H1 (cell line): ENCODE measurements at regions not wholly inside any gene's neighbourhood (a gene's known extent, or its start where the extent isn't known, plus 50 kb on each side); places are given as distances from the start of the nearest gene placed in this dataset.

ENCODE experiments used
- CTCF ChIA-PET: fragments of 300-600 bp; sonication (Branson Sonifier 250); formaldehyde crosslinking; loops from one replicate; lab custom pipeline; 2021; ENCODE audit not compliant: partially characterized antibody; lab: Charles Lee
- POLR2A ChIA-PET: fragments of 300-600 bp; sonication (Branson Sonifier 250); formaldehyde crosslinking; loops from one replicate; lab custom pipeline; 2021; ENCODE audit warnings: inconsistent platforms; ENCODE audit not compliant: partially characterized antibody; lab: Charles Lee
- DNase-seq, 2 experiments: peaks; one replicate each; pipeline versions ENCODE4 v3.0.0 to v3.0.0-alpha.2; 2010 to 2022; ENCODE audit warnings: low spot score in 2 of 2, low read depth in 1 of 2, mixed read lengths in 1 of 2
- FAIRE-seq: peaks from 2 replicates; lab custom pipeline; 2011; peaks lifted over from hg19 to GRCh38; lab: Jason Lieb, UNC
- H2AFZ ChIP-seq: 2 replicates; pipeline ENCODE4 v1.8.1; 2012; ENCODE audit warnings: low read length, inconsistent platforms
- H2AK5ac ChIP-seq: 2 replicates; pipeline ENCODE4 v1.6.1; 2013; ENCODE audit warnings: low read depth, low read length
- H2BK120ac ChIP-seq: replicated peaks from 2 replicates; pipeline ENCODE3; 2013; ENCODE audit warnings: low read depth, low read length, inconsistent platforms
- H2BK12ac ChIP-seq: 2 replicates; pipeline ENCODE4 v1.6.1; 2013; ENCODE audit warnings: low read depth, low read length
- H2BK15ac ChIP-seq: 2 replicates; pipeline ENCODE4 v1.6.1; 2013; ENCODE audit warnings: low read length
- H2BK20ac ChIP-seq: 2 replicates; pipeline ENCODE4 v1.6.1; 2013; ENCODE audit warnings: low read length
- H2BK5ac ChIP-seq: 2 replicates; pipeline ENCODE4 v1.6.1; 2013; ENCODE audit warnings: low read depth, low read length
- H3K14ac ChIP-seq: 2 replicates; pipeline ENCODE4 v1.6.1; 2013; ENCODE audit warnings: inconsistent platforms; ENCODE audit not compliant: insufficient read length
- H3K18ac ChIP-seq: 2 replicates; pipeline ENCODE4 v1.6.1; 2013; ENCODE audit warnings: low read length; ENCODE audit errors: extremely low read depth
- H3K23ac ChIP-seq: 2 replicates; pipeline ENCODE4 v1.6.1; 2013; ENCODE audit warnings: inconsistent platforms; ENCODE audit not compliant: insufficient read length
- H3K23me2 ChIP-seq: 2 replicates; pipeline ENCODE4 v1.6.1; 2013; ENCODE audit warnings: low read depth, low read length
- H3K27ac ChIP-seq: 2 replicates; pipeline ENCODE4 v1.6.1; 2011; ENCODE audit warnings: low read depth, low read length, inconsistent platforms
- H3K27me3 ChIP-seq, 4 experiments: replicated peaks in 1 of 4; 1 replicate in 1 of 4; 2 replicates in 3 of 4; pipeline versions ENCODE4 v1.6.1 to v1.8.1; 2011 to 2013; ENCODE audit warnings: low read length in 3 of 4, mild to moderate bottlenecking in 3 of 4, inconsistent platforms in 2 of 4, mixed read lengths in 2 of 4, moderate library complexity in 1 of 4; ENCODE audit not compliant: control insufficient read depth in 3 of 4, insufficient read depth in 3 of 4; ENCODE audit errors: extremely low read depth in 1 of 4
- H3K36me3 ChIP-seq, 4 experiments: 2 replicates each; pipeline versions ENCODE4 v1.6.1 to v1.8.1; 2011 to 2013; ENCODE audit warnings: mild to moderate bottlenecking in 4 of 4, low read length in 3 of 4, moderate library complexity in 2 of 4, control low read depth in 1 of 4, inconsistent platforms in 1 of 4; ENCODE audit not compliant: insufficient read depth in 4 of 4, control insufficient read depth in 2 of 4
- H3K4ac ChIP-seq: replicated peaks from 2 replicates; pipeline ENCODE3; 2013; ENCODE audit warnings: low read length, low read depth, mixed read lengths, inconsistent platforms; ENCODE audit not compliant: insufficient read length
- H3K4me1 ChIP-seq, 4 experiments: replicated peaks in 1 of 4; 1 replicate in 1 of 4; 2 replicates in 3 of 4; pipeline versions ENCODE4 v1.6.1 to v1.8.1; 2011 to 2013; ENCODE audit warnings: low read length in 3 of 4, inconsistent platforms in 2 of 4, mixed read lengths in 1 of 4; ENCODE audit not compliant: insufficient read depth in 4 of 4, control insufficient read depth in 3 of 4
- H3K4me2 ChIP-seq, 2 experiments: 2 replicates each; pipeline versions ENCODE4 v1.6.1 to v1.8.1; 2011 to 2013; ENCODE audit warnings: low read depth in 2 of 2, low read length in 2 of 2, control low read depth in 1 of 2, inconsistent platforms in 1 of 2, mild to moderate bottlenecking in 1 of 2; ENCODE audit not compliant: insufficient read depth in 1 of 2
- H3K4me3 ChIP-seq, 4 experiments: fragments of 200-600, 300-600 bp in 1 of 4; sonication (generic), shearing (Covaris generic), sonication (Bioruptor Twin) in 1 of 4; 2 replicates each; pipeline versions ENCODE4 v1.5.1 to v1.8.1; 2011 to 2016; ENCODE audit warnings: low read length in 4 of 4, low read depth in 3 of 4, control low read depth in 2 of 4, inconsistent platforms in 2 of 4, mild to moderate bottlenecking in 2 of 4, mixed read lengths in 1 of 4, moderate library complexity in 1 of 4; ENCODE audit not compliant: insufficient read depth in 2 of 4; ENCODE audit errors: extremely low read depth in 1 of 4
- H3K56ac ChIP-seq: replicated peaks from 2 replicates; pipeline ENCODE3; 2013; ENCODE audit warnings: low read depth, mild to moderate bottlenecking, mixed read lengths, low read length, inconsistent platforms; ENCODE audit not compliant: insufficient read length
- H3K79me1 ChIP-seq: 2 replicates; pipeline ENCODE4 v1.6.1; 2013; ENCODE audit warnings: low read depth, low read length, control low read depth
- H3K79me2 ChIP-seq, 2 experiments: 2 replicates each; pipeline versions ENCODE4 v1.6.1 to v1.8.1; 2012 to 2013; ENCODE audit warnings: low read length in 2 of 2, mild to moderate bottlenecking in 2 of 2, inconsistent platforms in 1 of 2; ENCODE audit not compliant: insufficient read depth in 2 of 2, control insufficient read depth in 1 of 2
- H3K9ac ChIP-seq, 4 experiments: replicated peaks in 1 of 4; 1 replicate in 1 of 4; 2 replicates in 3 of 4; pipeline versions ENCODE4 v1.6.1 to v1.8.1; 2011 to 2013; ENCODE audit warnings: low read depth in 3 of 4, low read length in 3 of 4, control low read depth in 2 of 4, mild to moderate bottlenecking in 2 of 4, moderate library complexity in 2 of 4, inconsistent platforms in 1 of 4; ENCODE audit errors: extremely low read depth in 1 of 4
- H3K9me3 ChIP-seq, 2 experiments: 2 replicates each; pipeline versions ENCODE4 v1.6.1 to v1.8.1; 2012 to 2013; ENCODE audit warnings: mild to moderate bottlenecking in 2 of 2, moderate library complexity in 2 of 2, control low read depth in 1 of 2, inconsistent platforms in 1 of 2, low read depth in 1 of 2, low read length in 1 of 2, mixed read lengths in 1 of 2; ENCODE audit not compliant: insufficient read depth in 2 of 2
- H4K20me1 ChIP-seq, 2 experiments: replicated peaks in 1 of 2; 2 replicates each; pipeline versions ENCODE3 to v1.8.1; 2011 to 2013; ENCODE audit warnings: inconsistent platforms in 2 of 2, low read length in 2 of 2, mild to moderate bottlenecking in 1 of 2; ENCODE audit not compliant: insufficient read depth in 2 of 2, control insufficient read depth in 1 of 2
- H4K5ac ChIP-seq: 2 replicates; pipeline ENCODE4 v1.6.1; 2013; ENCODE audit warnings: low read length, low read depth, mixed read lengths, inconsistent platforms; ENCODE audit not compliant: insufficient read length
- H4K8ac ChIP-seq: 2 replicates; pipeline ENCODE4 v1.8.0; 2013; ENCODE audit warnings: mild to moderate bottlenecking, moderate library complexity, low read length, inconsistent platforms; ENCODE audit not compliant: insufficient read depth; ENCODE audit errors: extremely low read depth
- H4K91ac ChIP-seq: replicated peaks from 2 replicates; pipeline ENCODE3; 2013; ENCODE audit warnings: low read length, mixed read lengths, inconsistent platforms; ENCODE audit not compliant: insufficient read length
- ATF3 ChIP-seq: IDR thresholded peaks from 2 replicates; pipeline ENCODE4 v1.6.1; 2011; ENCODE audit warnings: low read depth, mild to moderate bottlenecking, low read length; ENCODE audit not compliant: insufficient read depth
- BRCA1 ChIP-seq: IDR thresholded peaks from 2 replicates; pipeline ENCODE4 v1.6.1; 2012; ENCODE audit warnings: low read depth, low read length, improper control_type of control experiment
- CEBPB ChIP-seq: IDR thresholded peaks from 2 replicates; pipeline ENCODE4 v1.6.1; 2012; ENCODE audit warnings: low read depth, low read length
- CREB1 ChIP-seq: IDR thresholded peaks from 2 replicates; pipeline ENCODE4 v1.6.1; 2012; ENCODE audit warnings: inconsistent platforms
- CTBP2 ChIP-seq: IDR thresholded peaks from 2 replicates; pipeline ENCODE4 v1.7.0; 2011; ENCODE audit warnings: borderline replicate concordance, mild to moderate bottlenecking, moderate library complexity, mixed read lengths, low read length; ENCODE audit not compliant: insufficient read depth, insufficient read length
- EGR1 ChIP-seq: IDR thresholded peaks from 2 replicates; pipeline ENCODE4 v1.6.1; 2011; ENCODE audit warnings: low read depth, low read length, borderline replicate concordance
- EZH2 ChIP-seq: fragments of 200-600 bp; sonication (generic); IDR thresholded peaks from 2 replicates; pipeline ENCODE4 v1.7.1; 2012; ENCODE audit warnings: low read depth, mild to moderate bottlenecking, moderate library complexity, low read length, inconsistent platforms; ENCODE audit not compliant: severe bottlenecking
- KDM4A ChIP-seq: IDR thresholded peaks from one replicate; pipeline ENCODE4 v1.7.1; 2012; ENCODE audit warnings: low read depth, mild to moderate bottlenecking, moderate library complexity, low read length, inconsistent platforms; ENCODE audit not compliant: severe bottlenecking
- NRF1 ChIP-seq: IDR thresholded peaks from 2 replicates; pipeline ENCODE4 v1.6.1; 2011; ENCODE audit warnings: mild to moderate bottlenecking, low read depth, low read length, improper control_type of control experiment
- POU5F1 ChIP-seq: IDR thresholded peaks from 2 replicates; pipeline ENCODE4 v1.6.1; 2011; ENCODE audit warnings: low read depth, mild to moderate bottlenecking, low read length, moderate library complexity
- RAD21 ChIP-seq, 2 experiments: IDR thresholded peaks in 1 of 2; conservative IDR thresholded peaks in 1 of 2; 2 replicates each; pipeline ENCODE4 v1.6.1; 2011; ENCODE audit warnings: low read depth in 2 of 2, low read length in 2 of 2, improper control_type of control experiment in 1 of 2, inconsistent platforms in 1 of 2, mild to moderate bottlenecking in 1 of 2, moderate library complexity in 1 of 2
- SIRT6 ChIP-seq: IDR thresholded peaks from one replicate; pipeline ENCODE4 v1.7.1; 2012; ENCODE audit warnings: low read length, inconsistent platforms
- SP4 ChIP-seq: IDR thresholded peaks from 2 replicates; pipeline ENCODE4 v1.6.1; 2012; ENCODE audit warnings: low read length, inconsistent platforms
- TAF7 ChIP-seq: optimal IDR thresholded peaks from 2 replicates; pipeline ENCODE3; 2011; ENCODE audit warnings: low read depth, mild to moderate bottlenecking, inconsistent platforms, low read length, moderate library complexity, borderline replicate concordance
- TBP ChIP-seq: IDR thresholded peaks from 2 replicates; pipeline ENCODE4 v1.6.1; 2011; ENCODE audit warnings: low read depth, low read length, improper control_type of control experiment
- TEAD4 ChIP-seq: IDR thresholded peaks from 2 replicates; pipeline ENCODE4 v1.6.1; 2012; ENCODE audit warnings: low read depth, low read length, inconsistent platforms, mixed read lengths
- ZNF274 ChIP-seq: IDR thresholded peaks from 2 replicates; pipeline ENCODE4 v1.7.0; 2012; ENCODE audit warnings: low read length, borderline replicate concordance; ENCODE audit errors: extremely low read depth

- Histone ChIP-seq H3K4me2 (no peak overlapping the region), H4K5ac (no peak overlapping the region), H2BK20ac (no peak overlapping the region), H3K14ac (no peak overlapping the region), H2BK15ac (no peak overlapping the region), H3K9ac (no peak overlapping the region), H3K9me3 (peaks cover 4 to 13% of the 10 kb centered on the region in 2 experiments; a peak in 3 of 4 replicates), H4K91ac (no peak overlapping the region), H4K20me1 (no peaks in the 10 kb centered on the region), H3K4me3 (no peak overlapping the region), H2BK5ac (no peak overlapping the region), H2BK12ac (no peak overlapping the region), H3K27me3 (no peaks in the 10 kb centered on the region), H3K27ac (no peak overlapping the region), H3K36me3 (no peaks in the 10 kb centered on the region; a peak in 1 of 8 replicates), H3K56ac (no peak overlapping the region), H3K23me2 (no peaks in the 10 kb centered on the region; the same call in 1 of the 2 replicates), H3K4me1 (no peaks in the 10 kb centered on the region), H4K8ac (no peak overlapping the region), H3K79me1 (no peaks in the 10 kb centered on the region), H2AK5ac (no peak overlapping the region), H3K23ac (no peak overlapping the region), H3K18ac (no peak overlapping the region), H2AFZ (no peak overlapping the region), H3K4ac (no peak overlapping the region), H3K79me2 (no peaks in the 10 kb centered on the region), H2BK120ac (no peak overlapping the region)
- DNase-seq = no peak
- TF ChIP-seq NRF1 = no peak
- TF ChIP-seq TBP = no peak
- TF ChIP-seq ZNF274 = no peak
- TF ChIP-seq BRCA1 = no peak
- no peak for TF ChIP-seq EZH2
- TF ChIP-seq ATF3 = no peak
- TF ChIP-seq CTBP2 = no peak
- TF ChIP-seq CEBPB = no peak
- TF ChIP-seq KDM4A = no peak
- no peak for TF ChIP-seq TEAD4
- TF ChIP-seq TAF7 = no peak
- no peak for TF ChIP-seq EGR1
- TF ChIP-seq POU5F1 = no peak
- TF ChIP-seq CREB1 = no peak
- TF ChIP-seq SP4 = no peak
- TF ChIP-seq SIRT6 = no peak
- TF ChIP-seq RAD21 (IDR thresholded peaks at IDR 0.05 in 1 of 2, conservative IDR thresholded peaks at IDR 0.05 in 1 of 2; ENCODE audit: low read depth in 2 of 2, low read length in 2 of 2) = no peak
- ChIA-PET CTCF (no interaction called here), POLR2A (no interaction called here)
- FAIRE-seq = no peak
Measured at GRCh38 chr13:50535050-50535449, 308.4 kb downstream of the DLEU7 start.
